Sigmoid colon (tissue), 6 donors: ENCODE measurements at regions not wholly inside any gene's neighbourhood (a gene's known extent, or its start where the extent isn't known, plus 50 kb on each side); places are given as distances from the start of the nearest gene placed in this dataset.

Source experiments
- DNase-seq: peaks from one replicate; pipeline ENCODE4 v3.0.0-alpha.2; 2019
- H3K27ac ChIP-seq, 4 donors: fragments of 200-600 bp; sonication (generic); one replicate each; pipeline ENCODE4 v1.5.1; 2016 to 2019; ENCODE audit warnings: mild to moderate bottlenecking in 1 of 4
- H3K27me3 ChIP-seq, 3 donors: fragments of 200-600 bp; sonication (generic); one replicate each; pipeline ENCODE4 v1.5.1; 2019; ENCODE audit warnings: mild to moderate bottlenecking in 1 of 3
- H3K36me3 ChIP-seq, 4 donors: fragments of 200-600 bp; sonication (generic); one replicate each; pipeline ENCODE4 v1.5.1; 2016 to 2019
- H3K4me1 ChIP-seq, 4 donors: fragments of 200-600 bp; sonication (generic); one replicate each; pipeline ENCODE4 v1.5.1; 2017 to 2019
- H3K4me3 ChIP-seq, 4 donors: fragments of 200-600 bp; sonication (generic); one replicate each; pipeline ENCODE4 v1.5.1; 2017 to 2019; ENCODE audit warnings: mild to moderate bottlenecking in 2 of 4, moderate library complexity in 1 of 4
- H3K9me3 ChIP-seq, 4 donors: fragments of 200-600 bp in 3 of 4; sonication (generic) in 3 of 4; one replicate each; pipeline versions ENCODE4 v1.5.1 to v1.6.1; 2013 to 2019
- EP300 ChIP-seq, 4 donors: sonication (generic); formaldehyde crosslinking; IDR thresholded peaks; one replicate each; pipeline ENCODE4 v1.6.1; 2017; ENCODE audit warnings: antibody characterized with exemption in 4 of 4
- POLR2A ChIP-seq, 2 donors: fragments of 450-650 bp; IDR thresholded peaks; one replicate each; pipeline ENCODE4 v1.6.1; 2016; ENCODE audit warnings: antibody characterized with exemption in 2 of 2, mild to moderate bottlenecking in 2 of 2, moderate library complexity in 2 of 2
- POLR2AphosphoS5 ChIP-seq, 4 donors: sonication (generic); formaldehyde crosslinking; IDR thresholded peaks; one replicate each; pipeline ENCODE4 v1.6.1; 2017; ENCODE audit warnings: antibody characterized with exemption in 4 of 4
- WGBS, 2 donors: extraction: QIAGEN DNeasy Blood & Tissue Kit; methylation state at CpG; one replicate each; pipeline ENCODE4 v1.1.7; 2013; 5-methylcytosine and 5-hydroxymethylcytosine counted together
- intact Hi-C: fragments of 100-400 bp; cut with DNase I; formaldehyde crosslinking; loops from one replicate; pipeline ENCODE4 v1.15.1; 2023
- TF ChIP-seq, protein P1 (sequence below), 4 experiments: fragments of 450-650 bp in 3 of 4; fragments of 200-600 bp in 1 of 4; IDR thresholded peaks; one replicate each; pipeline ENCODE4 v1.5.1; 2016 to 2019; ENCODE audit warnings: antibody characterized with exemption in 4 of 4, mild to moderate bottlenecking in 3 of 4, moderate library complexity in 2 of 4
- donor health status: healthy with polysubstance abuse.
- donor health status: healthy.

DNA sequence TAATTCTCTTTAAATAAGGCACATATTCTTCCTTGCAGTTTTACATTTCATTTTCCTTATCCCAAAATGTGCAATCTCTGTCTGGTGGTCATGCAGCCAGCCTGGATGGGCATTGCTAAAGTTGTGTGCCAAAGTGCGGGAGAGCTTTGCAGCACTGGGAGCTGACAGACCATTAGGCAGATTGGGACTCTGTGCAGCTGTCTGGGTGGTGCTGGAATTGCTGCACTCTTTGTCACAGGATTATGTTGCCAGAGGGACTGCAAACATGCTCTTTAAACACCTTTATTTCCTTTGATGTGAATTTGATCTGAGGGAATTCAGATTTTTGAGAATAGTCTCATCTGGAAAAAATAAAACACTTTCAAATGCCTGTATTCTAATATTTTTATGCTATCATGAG, 956.2 kb upstream of the DIAPH2 start:
- Histone ChIP-seq H3K27me3 (no peaks in the 10 kb centered on the region), H3K27ac (no peak overlapping the region), H3K4me3 (no peak overlapping the region), H3K9me3 (no peaks in the 10 kb centered on the region), H3K36me3 (no peaks in the 10 kb centered on the region), H3K4me1 (no peaks in the 10 kb centered on the region)
- 49 to 77% methylated on average over 1 of the region's 1 CpG for WGBS, 2 donors
- TF ChIP-seq POLR2AphosphoS5 (IDR thresholded peaks at IDR 0.05) (no peak), POLR2A (IDR thresholded peaks at IDR 0.05) (no peak), EP300 (IDR thresholded peaks at IDR 0.05) (no peak)
- TF ChIP-seq, protein P1, sequence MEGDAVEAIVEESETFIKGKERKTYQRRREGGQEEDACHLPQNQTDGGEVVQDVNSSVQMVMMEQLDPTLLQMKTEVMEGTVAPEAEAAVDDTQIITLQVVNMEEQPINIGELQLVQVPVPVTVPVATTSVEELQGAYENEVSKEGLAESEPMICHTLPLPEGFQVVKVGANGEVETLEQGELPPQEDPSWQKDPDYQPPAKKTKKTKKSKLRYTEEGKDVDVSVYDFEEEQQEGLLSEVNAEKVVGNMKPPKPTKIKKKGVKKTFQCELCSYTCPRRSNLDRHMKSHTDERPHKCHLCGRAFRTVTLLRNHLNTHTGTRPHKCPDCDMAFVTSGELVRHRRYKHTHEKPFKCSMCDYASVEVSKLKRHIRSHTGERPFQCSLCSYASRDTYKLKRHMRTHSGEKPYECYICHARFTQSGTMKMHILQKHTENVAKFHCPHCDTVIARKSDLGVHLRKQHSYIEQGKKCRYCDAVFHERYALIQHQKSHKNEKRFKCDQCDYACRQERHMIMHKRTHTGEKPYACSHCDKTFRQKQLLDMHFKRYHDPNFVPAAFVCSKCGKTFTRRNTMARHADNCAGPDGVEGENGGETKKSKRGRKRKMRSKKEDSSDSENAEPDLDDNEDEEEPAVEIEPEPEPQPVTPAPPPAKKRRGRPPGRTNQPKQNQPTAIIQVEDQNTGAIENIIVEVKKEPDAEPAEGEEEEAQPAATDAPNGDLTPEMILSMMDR (IDR thresholded peaks at IDR 0.05) = no peak
- intact Hi-C loops = no loop called here
- no peak for DNase-seq

DNA sequence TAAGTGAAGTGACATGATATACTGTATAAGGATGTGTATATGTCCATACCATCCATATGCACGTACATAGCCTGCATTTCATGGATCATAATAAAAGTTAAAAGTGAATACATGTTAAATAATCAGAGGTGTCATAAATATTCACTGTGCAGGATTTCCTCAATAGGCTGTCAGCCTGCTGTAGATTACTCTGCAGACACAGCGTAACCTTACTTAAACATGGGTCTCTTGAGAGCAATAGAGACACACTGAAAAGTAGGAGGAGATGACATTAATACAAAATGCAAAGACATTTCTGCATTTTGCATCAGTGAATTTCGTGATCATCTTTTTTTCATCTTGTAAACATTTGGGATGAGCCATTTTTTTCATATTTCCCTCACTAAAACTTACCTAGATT, 955.2 kb upstream of the DIAPH2 start:
- Histone ChIP-seq H3K9me3 (no peaks in the 10 kb centered on the region), H3K4me1 (no peaks in the 10 kb centered on the region), H3K27ac (no peak overlapping the region), H3K36me3 (no peaks in the 10 kb centered on the region), H3K4me3 (no peak overlapping the region), H3K27me3 (no peaks in the 10 kb centered on the region)
- TF ChIP-seq, protein P1 (IDR thresholded peaks at IDR 0.05) = no peak
- TF ChIP-seq EP300 (IDR thresholded peaks at IDR 0.05) (no peak), POLR2A (IDR thresholded peaks at IDR 0.05) (no peak), POLR2AphosphoS5 (IDR thresholded peaks at IDR 0.05) (no peak)
- no peak for DNase-seq
- intact Hi-C loops = no loop called here
- 46 to 52% methylated on average over 3 of the region's 3 CpGs for WGBS, 2 donors

DNA sequence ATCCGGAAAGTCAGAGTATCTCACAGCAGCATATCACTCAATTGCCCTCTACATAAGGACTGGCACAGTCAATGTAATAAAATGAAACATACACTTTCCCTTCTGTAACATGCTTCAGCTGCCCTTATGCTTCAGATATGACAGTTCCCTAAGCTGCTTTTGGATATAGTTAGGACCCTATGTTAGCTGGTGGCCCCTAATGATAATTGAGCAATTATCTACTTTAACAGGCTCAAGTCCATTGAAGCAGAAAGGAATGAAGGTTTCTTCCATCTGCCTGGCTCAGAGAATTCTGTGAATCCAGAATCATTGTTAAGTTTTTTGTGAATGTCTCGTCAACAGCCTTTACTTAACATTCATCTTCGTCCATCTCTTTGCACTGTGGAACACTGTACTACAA, 951.2 kb upstream of the DIAPH2 start:
- DNase-seq = no peak
- intact Hi-C loops = no loop called here
- no peak overlapping the region for H3K4me3 ChIP-seq
- H3K9me3 ChIP-seq = no peaks in the 10 kb centered on the region
- H3K27ac ChIP-seq = no peak overlapping the region
- H3K36me3 ChIP-seq = no peaks in the 10 kb centered on the region
- H3K27me3 ChIP-seq = no peaks in the 10 kb centered on the region
- TF ChIP-seq, protein P1 (IDR thresholded peaks at IDR 0.05) = no peak
- TF ChIP-seq EP300 (IDR thresholded peaks at IDR 0.05) = no peak
- no peak for TF ChIP-seq POLR2A (IDR thresholded peaks at IDR 0.05)
- no peak for TF ChIP-seq POLR2AphosphoS5 (IDR thresholded peaks at IDR 0.05)
- no peaks in the 10 kb centered on the region for H3K4me1 ChIP-seq
- WGBS, 2 donors = 79 to 80% methylated on average over 3 of the region's 3 CpGs

DNA sequence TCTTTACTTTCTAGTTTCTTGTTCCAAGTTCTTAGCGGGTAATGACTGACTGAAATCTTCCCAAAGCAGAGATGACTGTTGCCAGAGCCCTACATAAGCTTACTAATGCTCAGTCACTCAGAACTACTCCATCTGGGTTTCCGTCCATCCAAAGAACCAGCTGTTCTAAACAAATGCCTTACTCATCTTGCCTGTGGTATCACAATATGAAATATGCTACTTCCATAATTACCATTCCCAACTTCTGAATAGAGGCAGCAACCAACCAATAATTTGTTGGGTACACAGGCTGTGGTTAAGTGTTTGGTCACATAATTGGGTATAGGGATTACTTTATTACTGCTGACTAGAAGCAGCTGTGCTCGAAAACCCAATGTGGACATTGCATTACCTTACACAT, 930.2 kb upstream of the DIAPH2 start:
- Histone ChIP-seq H3K4me1 (no peaks in the 10 kb centered on the region), H3K27ac (no peak overlapping the region), H3K9me3 (no peaks in the 10 kb centered on the region), H3K27me3 (no peaks in the 10 kb centered on the region), H3K36me3 (no peaks in the 10 kb centered on the region), H3K4me3 (no peak overlapping the region)
- WGBS, 2 donors = 76 to 80% methylated on average over 3 of the region's 3 CpGs
- intact Hi-C loops = no loop called here
- DNase-seq = no peak
- no peak for TF ChIP-seq POLR2AphosphoS5 (IDR thresholded peaks at IDR 0.05)
- TF ChIP-seq, protein P1 (IDR thresholded peaks at IDR 0.05) = no peak
- TF ChIP-seq EP300 (IDR thresholded peaks at IDR 0.05) = no peak
- TF ChIP-seq POLR2A (IDR thresholded peaks at IDR 0.05) = no peak

DNA sequence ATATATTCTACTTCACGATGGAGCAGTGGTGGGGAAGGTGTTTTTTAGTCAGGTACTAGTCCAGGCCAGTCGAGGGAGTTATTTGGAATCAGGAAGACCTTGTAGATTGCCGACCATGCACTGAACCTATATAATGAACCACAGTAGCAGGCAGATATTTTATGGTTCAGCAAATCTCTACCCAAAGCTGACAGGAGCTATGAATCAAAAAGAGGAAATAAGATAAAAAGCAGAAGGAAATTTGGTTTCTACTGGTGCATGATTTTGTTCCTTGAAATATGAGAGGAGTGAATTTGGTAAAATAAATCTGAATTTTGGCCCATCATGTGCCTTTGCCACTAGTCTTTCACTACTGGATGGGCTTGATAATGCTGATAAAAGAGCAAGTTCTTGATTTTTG, 924.3 kb upstream of the DIAPH2 start:
- Histone ChIP-seq H3K27ac (no peak overlapping the region), H3K4me3 (no peak overlapping the region), H3K9me3 (no peaks in the 10 kb centered on the region), H3K27me3 (no peaks in the 10 kb centered on the region), H3K4me1 (no peaks in the 10 kb centered on the region), H3K36me3 (no peaks in the 10 kb centered on the region)
- TF ChIP-seq, protein P1 (IDR thresholded peaks at IDR 0.05) = no peak
- no peak for TF ChIP-seq EP300 (IDR thresholded peaks at IDR 0.05)
- TF ChIP-seq POLR2A (IDR thresholded peaks at IDR 0.05) = no peak
- TF ChIP-seq POLR2AphosphoS5 (IDR thresholded peaks at IDR 0.05) = no peak
- WGBS, 2 donors = 34 to 60% methylated on average over 3 of the region's 3 CpGs
- intact Hi-C loops = no loop called here
- no peak for DNase-seq
